HUES6 (cell line): ENCODE measurements at regions not wholly inside any gene's neighbourhood (a gene's known extent, or its start where the extent isn't known, plus 50 kb on each side); places are given as distances from the start of the nearest gene placed in this dataset.

Experiments used
- H3K27ac ChIP-seq: 2 replicates; pipeline ENCODE4 v1.7.0; 2013; ENCODE audit warnings: low read depth, mild to moderate bottlenecking, low read length, inconsistent platforms
- H3K27me3 ChIP-seq: 2 replicates; pipeline ENCODE4 v1.6.1; 2013; ENCODE audit warnings: low read length; ENCODE audit not compliant: control insufficient read depth, insufficient read depth
- H3K36me3 ChIP-seq: 2 replicates; pipeline ENCODE4 v1.6.1; 2013; ENCODE audit warnings: low read length; ENCODE audit not compliant: control insufficient read depth, insufficient read depth
- H3K4me1 ChIP-seq: 2 replicates; pipeline ENCODE4 v1.6.1; 2013; ENCODE audit warnings: low read length; ENCODE audit not compliant: control insufficient read depth, insufficient read depth
- H3K4me3 ChIP-seq: 2 replicates; pipeline ENCODE4 v1.5.1; 2013; ENCODE audit warnings: low read depth, low read length
- H3K9ac ChIP-seq: one replicate; pipeline ENCODE4 v1.6.1; 2013; ENCODE audit warnings: mild to moderate bottlenecking, low read length
- H3K9me3 ChIP-seq: 2 replicates; pipeline ENCODE4 v1.6.1; 2013; ENCODE audit warnings: low read depth, low read length; ENCODE audit not compliant: control insufficient read depth, insufficient read depth

DNA sequence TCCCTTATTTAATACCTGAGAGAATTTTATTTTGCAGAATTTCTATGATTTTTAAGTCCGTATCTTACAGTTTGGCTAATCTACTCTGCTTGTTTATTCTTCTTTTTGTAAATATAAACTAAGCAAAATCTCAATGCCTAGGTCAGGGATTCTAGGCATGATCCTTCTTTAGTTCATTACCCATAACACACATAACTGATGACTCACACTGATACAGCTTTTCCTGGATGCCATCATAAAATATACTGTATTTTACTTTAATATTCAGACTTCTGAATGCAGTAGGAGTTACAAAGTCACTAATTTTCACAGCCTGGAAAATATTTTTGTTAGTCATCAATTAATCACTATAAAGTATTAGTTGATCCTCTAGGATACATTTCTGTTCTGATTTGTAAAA is 898.2 kb upstream of the RAG2 start:
- Histone ChIP-seq H3K4me1 (no peaks in the 10 kb centered on the region), H3K9ac (no peak overlapping the region), H3K27ac (no peak overlapping the region), H3K4me3 (no peak overlapping the region), H3K9me3 (0 out of 2 replicates have a peak, but pooled peaks cover 3% of the 10 kb centered on the region), H3K36me3 (no peaks in the 10 kb centered on the region), H3K27me3 (no peaks in the 10 kb centered on the region)

DNA sequence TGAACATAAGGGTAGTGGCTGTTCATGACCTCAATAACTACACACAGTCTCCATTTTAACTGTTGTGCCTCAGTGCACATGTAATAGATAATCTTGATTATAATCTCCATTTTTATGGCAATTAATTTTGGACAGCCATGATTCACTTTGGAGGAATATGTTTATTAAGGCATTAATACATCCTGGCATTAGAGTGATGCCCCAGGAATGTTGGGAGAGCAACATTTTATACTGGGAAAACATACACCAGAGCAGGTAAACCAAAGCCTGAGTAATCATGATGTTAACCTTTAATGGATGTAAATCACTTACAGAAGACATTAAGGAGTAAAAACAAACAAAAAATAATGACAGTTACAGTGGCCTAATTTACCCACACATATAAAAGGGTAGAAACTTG is 886.3 kb upstream of the RAG2 start:
- Histone ChIP-seq H3K27me3 (no peaks in the 10 kb centered on the region), H3K4me3 (no peak overlapping the region), H3K4me1 (no peaks in the 10 kb centered on the region), H3K9me3 (no peaks in the 10 kb centered on the region), H3K27ac (no peak overlapping the region), H3K36me3 (no peaks in the 10 kb centered on the region), H3K9ac (no peak overlapping the region)

GRCh38 chr11:37483761-37484160 is 885.7 kb upstream of the RAG2 start:
- no peak overlapping the region for H3K4me3 ChIP-seq
- H3K4me1 ChIP-seq = no peaks in the 10 kb centered on the region
- H3K27ac ChIP-seq = no peak overlapping the region
- no peaks in the 10 kb centered on the region for H3K36me3 ChIP-seq
- H3K9me3 ChIP-seq = no peaks in the 10 kb centered on the region
- H3K9ac ChIP-seq = no peak overlapping the region
- H3K27me3 ChIP-seq = no peaks in the 10 kb centered on the region

GRCh38 chr11:37474889-37475288 is 876.9 kb upstream of the RAG2 start:
- H3K36me3 ChIP-seq = no peaks in the 10 kb centered on the region
- no peaks in the 10 kb centered on the region for H3K27me3 ChIP-seq
- H3K9ac ChIP-seq = no peak overlapping the region
- no peak overlapping the region for H3K27ac ChIP-seq
- H3K4me3 ChIP-seq = no peak overlapping the region
- H3K4me1 ChIP-seq = no peaks in the 10 kb centered on the region
- no peaks in the 10 kb centered on the region for H3K9me3 ChIP-seq

GRCh38 chr11:37468344-37468743 is 870.3 kb upstream of the RAG2 start:
- no peaks in the 10 kb centered on the region for H3K27me3 ChIP-seq
- H3K4me1 ChIP-seq = peaks cover 3% of the 10 kb centered on the region; the same call in 1 of the 2 replicates
- H3K27ac ChIP-seq = no peak overlapping the region
- no peak overlapping the region for H3K4me3 ChIP-seq
- no peaks in the 10 kb centered on the region for H3K36me3 ChIP-seq
- no peaks in the 10 kb centered on the region for H3K9me3 ChIP-seq
- H3K9ac ChIP-seq = no peak overlapping the region

DNA sequence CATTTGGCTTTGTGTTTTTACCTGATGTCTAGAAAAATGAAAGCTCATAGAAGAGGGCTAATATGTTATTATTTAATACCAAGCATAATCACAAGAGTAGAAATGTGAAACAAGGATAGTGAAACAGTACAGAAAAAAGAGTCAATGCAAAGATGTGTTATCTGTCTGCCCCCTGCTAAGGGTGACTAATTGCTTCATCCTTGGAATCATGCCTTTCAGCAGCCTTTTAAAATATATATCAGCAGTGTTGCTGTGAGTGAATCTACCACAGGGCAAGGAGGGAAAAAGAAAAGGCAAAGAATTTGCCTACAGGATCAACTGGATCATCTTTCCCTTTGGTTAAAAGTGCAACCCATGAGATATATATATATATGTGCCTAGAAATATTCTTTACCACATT is 867.2 kb upstream of the RAG2 start:
- Histone ChIP-seq H3K9ac (no peak overlapping the region), H3K4me3 (no peak overlapping the region), H3K27me3 (no peaks in the 10 kb centered on the region), H3K36me3 (no peaks in the 10 kb centered on the region), H3K27ac (no peak overlapping the region), H3K9me3 (no peaks in the 10 kb centered on the region), H3K4me1 (peaks cover 3% of the 10 kb centered on the region; the same call in 1 of the 2 replicates)

DNA sequence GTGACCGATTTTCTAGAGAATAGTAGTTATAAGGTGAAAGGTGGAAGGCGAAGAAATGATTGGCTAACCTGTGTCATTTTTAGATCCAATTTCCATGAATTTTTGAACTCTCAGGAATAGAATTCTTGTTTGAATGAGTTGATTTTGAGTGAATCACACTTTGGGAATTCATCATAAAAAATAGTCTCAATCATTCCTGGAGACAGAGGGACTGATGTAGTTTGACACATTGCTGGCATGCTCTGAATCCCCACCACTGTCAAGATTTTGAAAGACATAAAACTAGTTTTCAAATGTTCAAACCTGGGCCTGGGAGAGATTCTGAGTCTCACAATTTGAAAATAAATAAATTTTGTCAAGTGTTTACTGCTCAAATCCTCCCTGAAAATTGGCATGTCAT is 861.4 kb upstream of the RAG2 start:
- Histone ChIP-seq H3K4me1 (no peaks in the 10 kb centered on the region), H3K27ac (no peak overlapping the region), H3K9me3 (no peaks in the 10 kb centered on the region), H3K9ac (no peak overlapping the region), H3K36me3 (no peaks in the 10 kb centered on the region), H3K27me3 (no peaks in the 10 kb centered on the region), H3K4me3 (no peak overlapping the region)

DNA sequence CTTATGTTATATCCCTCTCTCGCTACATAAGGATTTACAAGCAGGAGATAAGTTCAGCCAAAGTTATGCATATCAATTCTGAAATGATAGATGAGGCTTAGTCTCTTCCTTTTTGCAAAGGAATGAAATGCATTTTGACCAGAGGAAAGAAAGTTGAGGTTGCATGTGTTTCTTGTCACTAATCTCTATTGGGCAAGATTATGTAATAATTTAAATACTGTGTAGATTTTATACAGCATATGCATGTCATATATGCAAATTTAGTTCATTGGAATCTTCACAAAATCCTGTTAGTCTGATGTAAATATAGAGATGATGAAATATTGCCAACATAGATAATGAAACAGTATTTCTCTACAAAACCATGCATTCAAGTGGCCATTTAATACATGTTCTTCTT is 858.7 kb upstream of the RAG2 start:
- H3K27ac ChIP-seq = no peak overlapping the region
- H3K36me3 ChIP-seq = no peaks in the 10 kb centered on the region
- H3K9me3 ChIP-seq = no peaks in the 10 kb centered on the region
- H3K4me1 ChIP-seq = no peaks in the 10 kb centered on the region
- no peaks in the 10 kb centered on the region for H3K27me3 ChIP-seq
- H3K4me3 ChIP-seq = no peak overlapping the region
- H3K9ac ChIP-seq = no peak overlapping the region

GRCh38 chr11:37451903-37452302 is 853.9 kb upstream of the RAG2 start:
- Histone ChIP-seq H3K9ac (no peak overlapping the region), H3K4me3 (no peak overlapping the region), H3K4me1 (no peaks in the 10 kb centered on the region), H3K36me3 (no peaks in the 10 kb centered on the region), H3K9me3 (no peaks in the 10 kb centered on the region), H3K27ac (no peak overlapping the region), H3K27me3 (no peaks in the 10 kb centered on the region)

DNA sequence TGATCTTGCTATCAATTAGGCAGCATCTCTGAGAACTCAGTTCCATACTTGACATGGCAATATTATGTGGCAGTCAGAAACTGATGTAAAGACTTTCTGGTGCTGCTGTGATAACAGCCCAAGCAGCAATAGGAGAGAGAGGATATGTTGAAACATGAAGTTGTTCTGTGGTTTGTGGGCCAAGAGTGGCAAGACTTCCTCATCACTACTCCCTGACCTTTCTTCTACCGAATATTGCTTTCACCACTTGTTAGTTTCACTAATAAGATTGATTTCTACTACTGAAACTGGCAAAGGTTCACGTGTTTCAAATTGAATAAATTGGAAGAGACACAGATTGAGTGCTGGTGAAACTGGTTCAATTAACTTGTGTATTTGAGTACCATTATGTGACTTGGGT is 852.6 kb upstream of the RAG2 start:
- H3K36me3 ChIP-seq = no peaks in the 10 kb centered on the region
- H3K9me3 ChIP-seq = no peaks in the 10 kb centered on the region
- no peaks in the 10 kb centered on the region for H3K27me3 ChIP-seq
- H3K27ac ChIP-seq = no peak overlapping the region
- no peak overlapping the region for H3K9ac ChIP-seq
- H3K4me3 ChIP-seq = no peak overlapping the region
- H3K4me1 ChIP-seq = no peaks in the 10 kb centered on the region

DNA sequence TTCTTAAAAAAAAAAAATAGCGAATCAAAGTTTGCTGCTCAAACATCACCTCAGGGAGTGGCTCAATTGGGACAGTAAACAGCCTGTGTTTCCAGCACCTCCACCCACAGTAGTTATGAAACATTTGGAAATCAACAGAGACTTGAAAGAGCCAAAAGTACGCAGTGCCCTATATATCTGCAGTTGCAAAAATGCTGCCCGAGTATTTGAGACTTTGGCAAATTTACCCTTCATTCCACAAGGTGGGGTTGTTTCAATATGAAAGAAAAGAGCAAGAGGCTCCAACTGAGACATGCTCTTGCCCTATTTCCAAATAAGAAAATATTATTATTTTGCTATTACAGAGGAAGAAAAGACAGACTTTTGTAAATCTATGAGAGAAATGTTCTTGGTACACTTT is 851.1 kb upstream of the RAG2 start:
- H3K36me3 ChIP-seq = no peaks in the 10 kb centered on the region
- no peaks in the 10 kb centered on the region for H3K27me3 ChIP-seq
- H3K27ac ChIP-seq = no peak overlapping the region
- no peaks in the 10 kb centered on the region for H3K9me3 ChIP-seq
- H3K4me1 ChIP-seq = no peaks in the 10 kb centered on the region
- H3K4me3 ChIP-seq = no peak overlapping the region
- no peak overlapping the region for H3K9ac ChIP-seq

DNA sequence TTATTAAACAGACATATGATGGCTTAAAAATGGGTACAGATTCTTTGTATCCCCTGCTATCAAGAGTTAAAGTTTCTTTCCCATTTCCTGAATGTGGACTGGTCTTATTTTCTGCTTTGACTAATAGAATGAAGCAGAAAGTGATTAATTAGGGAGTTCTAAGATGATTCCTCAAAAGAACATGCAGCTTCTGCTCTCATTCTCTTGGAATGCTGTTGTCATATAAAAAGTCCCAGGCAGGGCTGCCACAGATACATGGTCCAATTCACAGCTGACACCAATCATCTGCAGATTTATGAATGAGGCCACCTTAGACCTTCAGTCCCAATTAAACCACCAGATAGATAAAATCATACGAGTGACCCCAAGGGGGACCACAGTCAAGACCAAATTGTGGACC is 844.5 kb upstream of the RAG2 start:
- H3K9ac ChIP-seq = no peak overlapping the region
- H3K27ac ChIP-seq = no peak overlapping the region
- no peaks in the 10 kb centered on the region for H3K4me1 ChIP-seq
- no peaks in the 10 kb centered on the region for H3K9me3 ChIP-seq
- no peaks in the 10 kb centered on the region for H3K27me3 ChIP-seq
- no peaks in the 10 kb centered on the region for H3K36me3 ChIP-seq
- H3K4me3 ChIP-seq = no peak overlapping the region
